HCT116 (cell line): ENCODE measurements at regions not wholly inside any gene's neighbourhood (a gene's known extent, or its start where the extent isn't known, plus 50 kb on each side); places are given as distances from the start of the nearest gene placed in this dataset.

Experiments
- ATAC-seq: fragments of 200-7000 bp; cut with Tn5 transposase; 2 replicates; pipeline ENCODE4 v1.9.1; 2020; ENCODE audit warnings: mild to moderate bottlenecking, moderate library complexity
- BruUV-seq: library from RNA; stranded (reverse); fragments of 400-500 nt; replicated peaks from 2 replicates; lab custom pipeline; 2021; lab: Mats Ljungman, UMichigan
- CTCF ChIA-PET: fragments of 300-600 bp; sonication (Branson Sonifier 250); formaldehyde crosslinking; loops from one replicate; lab custom pipeline; 2021; ENCODE audit warnings: antibody characterized with exemption; lab: Charles Lee
- POLR2A ChIA-PET: fragments of 300-600, 350-600 bp; sonication (Branson Sonifier 250); formaldehyde crosslinking; loops from one replicate; lab custom pipeline; 2021; ENCODE audit warnings: antibody characterized with exemption; lab: Charles Lee
- RAD21 ChIA-PET, 2 experiments: fragments of 300-600 bp; sonication (Branson Sonifier 250); formaldehyde crosslinking; loops; one replicate each; lab custom pipeline; 2023; ENCODE audit warnings: low total read pairs in 2 of 2; ENCODE audit not compliant: uncharacterized antibody in 2 of 2, unreplicated experiment in 2 of 2, low non-redundant PET in 1 of 2; lab: Charles Lee
- DNase-seq: peaks from one replicate; pipeline ENCODE4 v3.0.0-alpha.2; 2010; ENCODE audit warnings: low read depth, low spot score
- H2AFZ ChIP-seq: fragments of 200-600 bp; shearing (Covaris generic), sonication (generic); 2 replicates; pipeline ENCODE4 v1.6.1; 2017; ENCODE audit warnings: low read depth, mixed run types, mixed read lengths, antibody characterized with exemption, low read length; ENCODE audit not compliant: poor library complexity, severe bottlenecking
- H3K27ac ChIP-seq: 2 replicates; pipeline ENCODE4 v1.5.1; 2012; ENCODE audit warnings: low read depth, low read length
- H3K27me3 ChIP-seq: fragments of 200-600 bp; sonication (generic); 2 replicates; pipeline ENCODE4 v1.6.1; 2016; ENCODE audit warnings: mixed run types, low read length, mixed read lengths; ENCODE audit not compliant: insufficient read depth
- H3K36me3 ChIP-seq, 2 experiments: fragments of 200-500 bp in 1 of 2; fragments of 200-600 bp in 1 of 2; sonication (Bioruptor generic) in 1 of 2; sonication (generic) in 1 of 2; 2 replicates each; pipeline versions ENCODE4 v1.5.1 to v1.6.1; 2014 to 2016; ENCODE audit warnings: low read length in 2 of 2, inconsistent platforms in 1 of 2, mixed read lengths in 1 of 2, mixed run types in 1 of 2; ENCODE audit not compliant: insufficient read depth in 2 of 2, control insufficient read depth in 1 of 2
- H3K4me1 ChIP-seq, 2 experiments: fragments of 200-600 bp in 1 of 2; sonication (generic) in 1 of 2; 2 replicates each; pipeline versions ENCODE4 v1.5.1 to v1.6.1; 2012 to 2017; ENCODE audit warnings: low read length in 2 of 2, inconsistent platforms in 1 of 2, mild to moderate bottlenecking in 1 of 2, mixed read lengths in 1 of 2, mixed run types in 1 of 2, moderate library complexity in 1 of 2; ENCODE audit not compliant: insufficient read depth in 2 of 2, control insufficient read depth in 1 of 2
- H3K4me2 ChIP-seq: fragments of 200-600 bp; sonication (generic); 2 replicates; pipeline ENCODE4 v1.6.1; 2017; ENCODE audit warnings: mixed run types, low read length, mixed read lengths
- H3K4me3 ChIP-seq, 2 experiments: fragments of 200-600 bp in 1 of 2; sonication (generic) in 1 of 2; replicated peaks in 1 of 2; 2 replicates each; pipeline ENCODE4 v1.5.1; 2011 to 2016; ENCODE audit warnings: low read length in 2 of 2, control low read depth in 1 of 2, low read depth in 1 of 2, mild to moderate bottlenecking in 1 of 2, mixed read lengths in 1 of 2, mixed run types in 1 of 2
- H3K79me2 ChIP-seq: fragments of 200-600 bp; sonication (generic); 2 replicates; pipeline ENCODE4 v1.6.1; 2017; ENCODE audit warnings: mild to moderate bottlenecking, mixed run types, low read length, moderate library complexity, mixed read lengths; ENCODE audit not compliant: insufficient read depth
- H3K9ac ChIP-seq: fragments of 200-600 bp; sonication (generic); 2 replicates; pipeline ENCODE4 v1.6.1; 2016; ENCODE audit warnings: low read length, mixed read lengths
- H3K9me2 ChIP-seq: fragments of 200-600 bp; sonication (generic), shearing (Covaris generic); 2 replicates; pipeline ENCODE4 v1.6.1; 2017; ENCODE audit warnings: mixed run types, mild to moderate bottlenecking, moderate library complexity; ENCODE audit not compliant: insufficient read depth
- H3K9me3 ChIP-seq, 2 experiments: fragments of 200-500 bp in 1 of 2; fragments of 200-600 bp in 1 of 2; sonication (Bioruptor generic) in 1 of 2; sonication (generic) in 1 of 2; 2 replicates each; pipeline ENCODE4 v1.6.1; 2014 to 2017; ENCODE audit warnings: low read length in 2 of 2, mixed read lengths in 2 of 2, inconsistent platforms in 1 of 2, low read depth in 1 of 2, mild to moderate bottlenecking in 1 of 2, mixed run types in 1 of 2, moderate library complexity in 1 of 2; ENCODE audit not compliant: control insufficient read depth in 1 of 2, insufficient read depth in 1 of 2
- H4K20me1 ChIP-seq: fragments of 200-600 bp; sonication (generic), shearing (Covaris generic); 2 replicates; pipeline ENCODE4 v1.6.1; 2017; ENCODE audit warnings: mixed run types, mild to moderate bottlenecking, moderate library complexity; ENCODE audit not compliant: insufficient read depth
- EGR1 ChIP-seq: IDR thresholded peaks from 2 replicates; pipeline ENCODE4 v1.6.1; 2012; ENCODE audit warnings: low read depth
- ELF1 ChIP-seq: IDR thresholded peaks from 2 replicates; pipeline ENCODE4 v1.6.1; 2012; ENCODE audit warnings: low read depth, borderline replicate concordance
- EZH2 ChIP-seq: fragments of 200-600 bp; sonication (generic); IDR thresholded peaks from 2 replicates; pipeline ENCODE4 v1.6.1; 2017; ENCODE audit warnings: antibody characterized with exemption, mixed run types
- EZH2phosphoT487 ChIP-seq: fragments of 200-600 bp; IDR thresholded peaks from 2 replicates; pipeline ENCODE4 v1.6.1; 2018; ENCODE audit warnings: antibody characterized with exemption, borderline replicate concordance
- FOSL1 ChIP-seq: IDR thresholded peaks from 2 replicates; pipeline ENCODE4 v1.6.1; 2012; ENCODE audit warnings: low read depth
- JUND ChIP-seq: IDR thresholded peaks from 2 replicates; pipeline ENCODE4 v1.6.1; 2012
- SIN3A ChIP-seq: IDR thresholded peaks from 2 replicates; pipeline ENCODE4 v1.6.1; 2012; ENCODE audit warnings: low read depth
- SRF ChIP-seq: IDR thresholded peaks from 2 replicates; pipeline ENCODE4 v1.6.1; 2012; ENCODE audit warnings: low read depth
- TCF7L2 ChIP-seq: IDR thresholded peaks from 2 replicates; pipeline ENCODE4 v1.7.0; 2011; ENCODE audit warnings: borderline replicate concordance, inconsistent platforms; ENCODE audit not compliant: insufficient read depth, insufficient read length; ENCODE audit errors: extremely low read depth
- YY1 ChIP-seq: IDR thresholded peaks from 2 replicates; pipeline ENCODE4 v1.6.1; 2011; ENCODE audit warnings: low read length, low read depth, moderate library complexity, mild to moderate bottlenecking; ENCODE audit not compliant: insufficient replicate concordance; ENCODE audit errors: extremely low read depth
- ZFX ChIP-seq: fragments of 450-650 bp; IDR thresholded peaks from 2 replicates; pipeline ENCODE4 v1.6.1; 2017
- intact Hi-C: fragments of 100-400 bp; cut with micrococcal nuclease; formaldehyde crosslinking; loops from 2 replicates; pipeline ENCODE4 v1.10.0; 2022
- TF ChIP-seq, protein P1 (sequence below): IDR thresholded peaks from 2 replicates; pipeline ENCODE4 v1.6.1; 2012; ENCODE audit warnings: low read depth
- TF ChIP-seq, protein P2 (sequence below), 3 experiments: fragments of 200-600 bp in 1 of 3; sonication (generic) in 1 of 3; IDR thresholded peaks in 2 of 3; conservative IDR thresholded peaks in 1 of 3; 2 replicates each; pipeline ENCODE4 v1.5.1; 2012 to 2017; ENCODE audit warnings: low read depth in 2 of 3, low read length in 2 of 3, antibody characterized with exemption in 1 of 3, borderline replicate concordance in 1 of 3, control low read depth in 1 of 3, mild to moderate bottlenecking in 1 of 3, mixed read lengths in 1 of 3, mixed run types in 1 of 3, moderate library complexity in 1 of 3; ENCODE audit not compliant: insufficient read depth in 1 of 3
- TF ChIP-seq, protein P3 (sequence below): IDR thresholded peaks from 2 replicates; pipeline ENCODE4 v1.6.1; 2012

DNA sequence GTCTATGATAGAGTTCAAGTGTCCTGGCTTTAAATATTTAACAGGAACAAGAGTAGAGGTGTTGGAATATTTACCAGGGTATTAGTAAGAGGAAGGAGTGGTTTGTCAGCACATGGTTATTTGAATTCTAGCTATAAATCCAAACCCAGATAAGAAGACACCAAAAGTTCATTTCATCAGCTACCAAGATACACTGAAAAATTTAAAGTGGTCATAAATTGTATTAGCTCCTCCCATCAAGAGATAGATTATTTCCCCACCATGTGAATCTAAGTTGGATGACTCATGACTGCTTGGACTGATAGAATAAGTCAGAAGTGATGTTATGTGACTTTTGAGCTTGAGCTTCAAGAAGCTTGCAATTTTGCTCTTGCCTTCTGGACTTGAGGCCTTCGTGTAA is 72.1 kb upstream of the GRAMD2B start:
- DNase-seq (no peak), ATAC-seq (no peak)
- no peak overlapping the region for H3K4me3 ChIP-seq
- H3K27ac ChIP-seq: no peak overlapping the region
- no peaks in the 10 kb centered on the region for H3K36me3 ChIP-seq
- BruUV-seq: no TSS peak
- intact Hi-C loops: loop anchor here (5.0 kb wide), 2 partner anchors 306 to 451 kb away; no protein-coding TSS in a partner anchor
- CTCF ChIA-PET: interaction anchor here (0.7 to 1.0 kb wide), 2 partner anchors 249 to 458 kb away, joined by 3 read pairs; partner anchors contain the start of gene PHAX
- H3K9me3 ChIP-seq: no peaks in the 10 kb centered on the region
- H4K20me1 ChIP-seq: no peaks in the 10 kb centered on the region
- no peak overlapping the region for H3K4me2 ChIP-seq
- RAD21 ChIA-PET: no interaction called here
- POLR2A ChIA-PET: interaction anchor here (1.1 kb wide), 1 partner anchor 244 kb away, joined by 4 read pairs; the partner anchor contains the start of gene ALDH7A1
- TF ChIP-seq SIN3A: no peak
- TF ChIP-seq TCF7L2: no peak
- no peak for TF ChIP-seq EZH2phosphoT487
- TF ChIP-seq, protein P1, sequence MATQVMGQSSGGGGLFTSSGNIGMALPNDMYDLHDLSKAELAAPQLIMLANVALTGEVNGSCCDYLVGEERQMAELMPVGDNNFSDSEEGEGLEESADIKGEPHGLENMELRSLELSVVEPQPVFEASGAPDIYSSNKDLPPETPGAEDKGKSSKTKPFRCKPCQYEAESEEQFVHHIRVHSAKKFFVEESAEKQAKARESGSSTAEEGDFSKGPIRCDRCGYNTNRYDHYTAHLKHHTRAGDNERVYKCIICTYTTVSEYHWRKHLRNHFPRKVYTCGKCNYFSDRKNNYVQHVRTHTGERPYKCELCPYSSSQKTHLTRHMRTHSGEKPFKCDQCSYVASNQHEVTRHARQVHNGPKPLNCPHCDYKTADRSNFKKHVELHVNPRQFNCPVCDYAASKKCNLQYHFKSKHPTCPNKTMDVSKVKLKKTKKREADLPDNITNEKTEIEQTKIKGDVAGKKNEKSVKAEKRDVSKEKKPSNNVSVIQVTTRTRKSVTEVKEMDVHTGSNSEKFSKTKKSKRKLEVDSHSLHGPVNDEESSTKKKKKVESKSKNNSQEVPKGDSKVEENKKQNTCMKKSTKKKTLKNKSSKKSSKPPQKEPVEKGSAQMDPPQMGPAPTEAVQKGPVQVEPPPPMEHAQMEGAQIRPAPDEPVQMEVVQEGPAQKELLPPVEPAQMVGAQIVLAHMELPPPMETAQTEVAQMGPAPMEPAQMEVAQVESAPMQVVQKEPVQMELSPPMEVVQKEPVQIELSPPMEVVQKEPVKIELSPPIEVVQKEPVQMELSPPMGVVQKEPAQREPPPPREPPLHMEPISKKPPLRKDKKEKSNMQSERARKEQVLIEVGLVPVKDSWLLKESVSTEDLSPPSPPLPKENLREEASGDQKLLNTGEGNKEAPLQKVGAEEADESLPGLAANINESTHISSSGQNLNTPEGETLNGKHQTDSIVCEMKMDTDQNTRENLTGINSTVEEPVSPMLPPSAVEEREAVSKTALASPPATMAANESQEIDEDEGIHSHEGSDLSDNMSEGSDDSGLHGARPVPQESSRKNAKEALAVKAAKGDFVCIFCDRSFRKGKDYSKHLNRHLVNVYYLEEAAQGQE: no peak
- TF ChIP-seq JUND: no peak
- TF ChIP-seq, protein P2, sequence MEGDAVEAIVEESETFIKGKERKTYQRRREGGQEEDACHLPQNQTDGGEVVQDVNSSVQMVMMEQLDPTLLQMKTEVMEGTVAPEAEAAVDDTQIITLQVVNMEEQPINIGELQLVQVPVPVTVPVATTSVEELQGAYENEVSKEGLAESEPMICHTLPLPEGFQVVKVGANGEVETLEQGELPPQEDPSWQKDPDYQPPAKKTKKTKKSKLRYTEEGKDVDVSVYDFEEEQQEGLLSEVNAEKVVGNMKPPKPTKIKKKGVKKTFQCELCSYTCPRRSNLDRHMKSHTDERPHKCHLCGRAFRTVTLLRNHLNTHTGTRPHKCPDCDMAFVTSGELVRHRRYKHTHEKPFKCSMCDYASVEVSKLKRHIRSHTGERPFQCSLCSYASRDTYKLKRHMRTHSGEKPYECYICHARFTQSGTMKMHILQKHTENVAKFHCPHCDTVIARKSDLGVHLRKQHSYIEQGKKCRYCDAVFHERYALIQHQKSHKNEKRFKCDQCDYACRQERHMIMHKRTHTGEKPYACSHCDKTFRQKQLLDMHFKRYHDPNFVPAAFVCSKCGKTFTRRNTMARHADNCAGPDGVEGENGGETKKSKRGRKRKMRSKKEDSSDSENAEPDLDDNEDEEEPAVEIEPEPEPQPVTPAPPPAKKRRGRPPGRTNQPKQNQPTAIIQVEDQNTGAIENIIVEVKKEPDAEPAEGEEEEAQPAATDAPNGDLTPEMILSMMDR (IDR thresholded peaks at IDR 0.05 in 2 of 3, conservative IDR thresholded peaks at IDR 0.05 in 1 of 3; ENCODE audit: borderline replicate concordance in 1 of 3, insufficient read depth in 1 of 3, low read depth in 2 of 3, low read length in 2 of 3): no peak
- no peak for TF ChIP-seq SRF
- TF ChIP-seq YY1: no peak
- no peak for TF ChIP-seq ZFX
- TF ChIP-seq, protein P3, sequence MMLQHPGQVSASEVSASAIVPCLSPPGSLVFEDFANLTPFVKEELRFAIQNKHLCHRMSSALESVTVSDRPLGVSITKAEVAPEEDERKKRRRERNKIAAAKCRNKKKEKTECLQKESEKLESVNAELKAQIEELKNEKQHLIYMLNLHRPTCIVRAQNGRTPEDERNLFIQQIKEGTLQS: no peak
- TF ChIP-seq ELF1: no peak
- no peak for TF ChIP-seq FOSL1
- TF ChIP-seq EGR1: no peak
- TF ChIP-seq EZH2: no peak
- H3K9ac ChIP-seq: no peak overlapping the region
- H3K4me1 ChIP-seq: peaks cover 19 to 32% of the 10 kb centered on the region in 2 experiments; a peak in 3 of 4 replicates
- no peaks in the 10 kb centered on the region for H3K27me3 ChIP-seq
- no peaks in the 10 kb centered on the region for H3K9me2 ChIP-seq
- H3K79me2 ChIP-seq: no peaks in the 10 kb centered on the region
- H2AFZ ChIP-seq: no peak overlapping the region
